Esophagus squamous epithelium (tissue), 5 donors: ENCODE measurements at regions not wholly inside any gene's neighbourhood (a gene's known extent, or its start where the extent isn't known, plus 50 kb on each side); places are given as distances from the start of the nearest gene placed in this dataset.

Source experiments
- DNase-seq: peaks from one replicate; lab custom pipeline; 2025; lab: John Stamatoyannopoulos, UW
- H3K27ac ChIP-seq, 4 donors: fragments of 200-600 bp; sonication (generic); one replicate each; pipeline ENCODE4 v1.5.1; 2016 to 2019; ENCODE audit warnings: mild to moderate bottlenecking in 1 of 4
- H3K27me3 ChIP-seq, 4 donors: fragments of 200-600 bp; sonication (generic); 1 replicate in 3 of 4; 2 replicates in 1 of 4; pipeline versions ENCODE4 v1.5.1 to v1.6.0; 2017 to 2021; ENCODE audit warnings: antibody characterized with exemption in 1 of 4
- H3K36me3 ChIP-seq, 3 donors: fragments of 200-600 bp; sonication (generic); one replicate each; pipeline ENCODE4 v1.5.1; 2016 to 2019
- H3K4me1 ChIP-seq, 3 donors: fragments of 200-600 bp; sonication (generic); one replicate each; pipeline ENCODE4 v1.5.1; 2017 to 2019
- H3K4me3 ChIP-seq, 4 donors: fragments of 200-600 bp; sonication (generic); 1 replicate in 3 of 4; 2 replicates in 1 of 4; pipeline ENCODE4 v1.5.1; 2016 to 2019; ENCODE audit warnings: mild to moderate bottlenecking in 2 of 4, moderate library complexity in 1 of 4
- H3K9me3 ChIP-seq, 3 donors: fragments of 200-600 bp; sonication (generic); one replicate each; pipeline ENCODE4 v1.5.1; 2016 to 2019
- POLR2A ChIP-seq, 4 donors: fragments of 450-650 bp; IDR thresholded peaks; one replicate each; pipeline ENCODE4 v1.6.1; 2017; ENCODE audit warnings: antibody characterized with exemption in 4 of 4, mild to moderate bottlenecking in 4 of 4, moderate library complexity in 3 of 4
- WGBS, 2 donors: methylation state at CpG; one replicate each; pipeline ENCODE4 v1.1.5; 2018; 5-methylcytosine and 5-hydroxymethylcytosine counted together
- intact Hi-C: fragments of 100-400 bp; cut with DNase I; formaldehyde crosslinking; loops from one replicate; pipeline ENCODE4 v1.15.0; 2022
- TF ChIP-seq, protein P1 (sequence below), 6 experiments: fragments of 450-650 bp in 4 of 6; fragments of 200-600 bp in 2 of 6; sonication (generic) in 2 of 6; IDR thresholded peaks; one replicate each; pipeline ENCODE4 v1.5.1; 2016 to 2019; ENCODE audit warnings: antibody characterized with exemption in 6 of 6, mild to moderate bottlenecking in 4 of 6, moderate library complexity in 4 of 6
- donor health status: DM: yes; HTN: yes; CAD: no.

DNA sequence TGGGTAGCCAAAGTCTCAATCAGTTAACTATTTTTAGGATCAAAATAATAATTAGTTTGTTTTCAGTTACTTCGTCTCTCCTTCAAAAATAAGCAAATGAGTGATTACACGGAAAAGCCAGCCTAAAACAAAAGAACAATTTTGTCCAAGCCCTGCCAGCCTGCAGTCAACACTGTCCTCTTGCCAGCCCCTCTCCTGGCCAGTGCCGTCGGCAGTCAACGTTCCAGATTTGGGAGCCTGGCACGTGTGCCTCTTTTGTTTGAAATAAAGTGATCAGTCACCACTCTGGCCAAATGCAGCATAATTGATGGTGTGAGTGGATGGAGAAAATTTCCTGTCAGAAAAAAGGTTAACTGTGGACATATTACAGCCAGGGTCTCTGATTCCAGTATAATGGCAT, 260.6 kb upstream of the SKOR2 start:
- Histone ChIP-seq H3K27me3 (no peaks in the 10 kb centered on the region), H3K36me3 (no peaks in the 10 kb centered on the region), H3K4me1 (no peaks in the 10 kb centered on the region), H3K27ac (no peak overlapping the region), H3K9me3 (no peaks in the 10 kb centered on the region), H3K4me3 (no peak overlapping the region)
- WGBS, 2 donors: 52 to 58% methylated on average over 2 to 6 of the region's 6 CpGs
- no peak for TF ChIP-seq POLR2A (IDR thresholded peaks at IDR 0.05)
- TF ChIP-seq, protein P1, sequence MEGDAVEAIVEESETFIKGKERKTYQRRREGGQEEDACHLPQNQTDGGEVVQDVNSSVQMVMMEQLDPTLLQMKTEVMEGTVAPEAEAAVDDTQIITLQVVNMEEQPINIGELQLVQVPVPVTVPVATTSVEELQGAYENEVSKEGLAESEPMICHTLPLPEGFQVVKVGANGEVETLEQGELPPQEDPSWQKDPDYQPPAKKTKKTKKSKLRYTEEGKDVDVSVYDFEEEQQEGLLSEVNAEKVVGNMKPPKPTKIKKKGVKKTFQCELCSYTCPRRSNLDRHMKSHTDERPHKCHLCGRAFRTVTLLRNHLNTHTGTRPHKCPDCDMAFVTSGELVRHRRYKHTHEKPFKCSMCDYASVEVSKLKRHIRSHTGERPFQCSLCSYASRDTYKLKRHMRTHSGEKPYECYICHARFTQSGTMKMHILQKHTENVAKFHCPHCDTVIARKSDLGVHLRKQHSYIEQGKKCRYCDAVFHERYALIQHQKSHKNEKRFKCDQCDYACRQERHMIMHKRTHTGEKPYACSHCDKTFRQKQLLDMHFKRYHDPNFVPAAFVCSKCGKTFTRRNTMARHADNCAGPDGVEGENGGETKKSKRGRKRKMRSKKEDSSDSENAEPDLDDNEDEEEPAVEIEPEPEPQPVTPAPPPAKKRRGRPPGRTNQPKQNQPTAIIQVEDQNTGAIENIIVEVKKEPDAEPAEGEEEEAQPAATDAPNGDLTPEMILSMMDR (IDR thresholded peaks at IDR 0.05): no peak
- DNase-seq: no peak
- intact Hi-C loops: no loop called here

DNA sequence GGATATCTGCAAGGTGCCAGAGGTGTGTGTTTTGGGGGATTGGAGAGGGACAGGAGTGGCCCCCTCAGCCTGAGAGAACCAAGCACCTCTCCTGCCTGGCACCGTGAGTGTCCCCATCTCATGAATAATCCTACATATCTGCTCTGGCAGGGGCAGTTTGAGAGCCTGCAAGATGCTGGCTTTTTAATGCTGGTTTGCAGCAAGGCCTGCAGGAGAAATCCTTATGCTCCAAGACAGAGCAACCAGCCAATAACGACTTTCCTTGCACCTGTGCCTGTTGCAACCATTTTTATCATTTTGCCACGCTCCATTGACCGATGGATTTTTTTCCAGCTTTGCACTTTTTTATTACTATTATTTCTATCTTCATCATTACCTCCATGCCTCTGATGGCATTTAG, 259.4 kb upstream of the SKOR2 start:
- WGBS, 2 donors: 80 to 87% methylated on average over 4 of the region's 4 CpGs
- Histone ChIP-seq H3K27me3 (no peaks in the 10 kb centered on the region), H3K36me3 (no peaks in the 10 kb centered on the region), H3K27ac (no peak overlapping the region), H3K4me1 (no peaks in the 10 kb centered on the region), H3K9me3 (no peaks in the 10 kb centered on the region), H3K4me3 (no peak overlapping the region)
- DNase-seq: no peak
- TF ChIP-seq, protein P1 (IDR thresholded peaks at IDR 0.05): no peak
- TF ChIP-seq POLR2A (IDR thresholded peaks at IDR 0.05): no peak
- intact Hi-C loops: no loop called here

DNA sequence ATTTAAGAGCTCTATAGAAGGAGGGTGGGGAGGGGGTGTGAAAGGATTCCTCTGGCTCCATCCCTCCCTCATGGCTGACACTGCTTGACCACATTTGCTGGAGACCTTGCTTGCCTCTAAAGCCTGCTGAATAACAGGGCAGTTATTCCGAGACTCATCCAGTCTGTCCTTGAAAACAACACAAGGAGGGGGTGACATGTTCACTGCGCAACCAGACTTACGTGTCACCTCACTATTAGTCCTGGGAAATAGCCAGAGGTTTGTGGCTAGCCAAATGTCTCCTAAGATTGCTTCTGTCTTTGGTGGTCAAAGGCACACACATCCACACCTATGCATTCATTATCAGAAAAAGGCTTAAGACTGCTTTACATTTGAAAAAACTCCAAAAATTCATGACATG, 256.2 kb upstream of the SKOR2 start:
- no peak overlapping the region for H3K4me3 ChIP-seq
- no peak overlapping the region for H3K27ac ChIP-seq
- no peaks in the 10 kb centered on the region for H3K9me3 ChIP-seq
- H3K4me1 ChIP-seq: no peaks in the 10 kb centered on the region
- no peaks in the 10 kb centered on the region for H3K36me3 ChIP-seq
- WGBS, 2 donors: 78 to 90% methylated on average over 2 to 3 of the region's 3 CpGs
- TF ChIP-seq, protein P1 (IDR thresholded peaks at IDR 0.05): no peak
- TF ChIP-seq POLR2A (IDR thresholded peaks at IDR 0.05): no peak
- H3K27me3 ChIP-seq: no peaks in the 10 kb centered on the region
- no peak for DNase-seq
- intact Hi-C loops: no loop called here

DNA sequence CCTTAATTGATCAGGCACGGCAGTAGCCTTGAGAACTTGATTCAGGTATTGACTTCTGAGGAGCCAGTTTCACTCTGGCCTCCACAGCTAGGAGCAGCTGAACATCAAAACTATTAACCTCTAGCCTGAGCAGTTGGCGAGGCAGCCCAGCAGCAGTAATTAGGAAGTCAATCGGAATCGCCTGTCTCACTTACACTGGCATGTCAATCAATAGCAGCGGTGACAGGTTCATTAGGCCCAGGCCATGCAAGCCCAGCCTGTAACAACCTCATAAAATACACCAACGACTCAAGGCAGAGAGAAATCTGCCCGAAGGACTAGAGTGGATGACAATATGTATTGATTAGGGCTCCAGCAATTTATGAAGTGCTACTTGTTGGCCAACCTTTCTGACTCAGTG, 255.4 kb upstream of the SKOR2 start:
- Histone ChIP-seq H3K9me3 (no peaks in the 10 kb centered on the region), H3K27me3 (no peaks in the 10 kb centered on the region), H3K4me1 (no peaks in the 10 kb centered on the region), H3K27ac (no peak overlapping the region), H3K36me3 (no peaks in the 10 kb centered on the region), H3K4me3 (no peak overlapping the region)
- TF ChIP-seq, protein P1 (IDR thresholded peaks at IDR 0.05): no peak
- no peak for TF ChIP-seq POLR2A (IDR thresholded peaks at IDR 0.05)
- WGBS, 2 donors: 39 to 63% methylated on average over 3 of the region's 7 CpGs
- DNase-seq: no peak
- intact Hi-C loops: no loop called here

DNA sequence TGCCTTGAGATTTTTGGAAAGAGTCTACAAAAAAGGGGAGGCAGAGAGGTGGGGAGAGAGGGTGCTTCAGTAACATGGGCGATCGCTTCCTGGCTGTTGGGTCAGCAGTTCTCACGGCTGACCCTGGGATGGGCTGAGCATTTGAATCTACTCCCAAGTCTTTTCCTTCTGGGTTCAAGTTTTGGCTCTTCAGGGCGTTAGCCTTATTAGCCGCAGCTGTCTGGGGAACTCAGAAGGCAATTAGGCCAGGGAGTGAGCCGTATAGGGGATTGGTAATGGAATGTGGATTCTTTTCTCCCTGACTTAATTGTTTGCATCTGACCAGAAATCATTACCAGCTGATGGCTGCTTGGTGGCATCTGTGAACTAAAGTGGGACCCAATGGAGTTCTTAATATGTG, 250.5 kb upstream of the SKOR2 start:
- Histone ChIP-seq H3K4me3 (no peak overlapping the region), H3K9me3 (no peaks in the 10 kb centered on the region), H3K27me3 (no peaks in the 10 kb centered on the region), H3K36me3 (no peaks in the 10 kb centered on the region), H3K27ac (no peak overlapping the region), H3K4me1 (no peaks in the 10 kb centered on the region)
- 71 to 79% methylated on average over 6 of the region's 6 CpGs for WGBS, 2 donors
- intact Hi-C loops: no loop called here
- DNase-seq: no peak
- TF ChIP-seq, protein P1 (IDR thresholded peaks at IDR 0.05): no peak
- no peak for TF ChIP-seq POLR2A (IDR thresholded peaks at IDR 0.05)
